Stimulated activated CD4-positive, alpha-beta T cell treated with anti-CD3 and anti-CD28 coated beads, Interleukin-1b, Interleukin-23, amount 100 ng/mL, for 4 hours (primary cell): ENCODE measurements at regions not wholly inside any gene's neighbourhood (a gene's known extent, or its start where the extent isn't known, plus 50 kb on each side); places are given as distances from the start of the nearest gene placed in this dataset.

ENCODE experiments used
- DNase-seq, 2 donors: peaks; one replicate each; pipeline ENCODE4 v3.0.0-alpha.2; 2020; ENCODE audit warnings: low read depth in 2 of 2

DNA sequence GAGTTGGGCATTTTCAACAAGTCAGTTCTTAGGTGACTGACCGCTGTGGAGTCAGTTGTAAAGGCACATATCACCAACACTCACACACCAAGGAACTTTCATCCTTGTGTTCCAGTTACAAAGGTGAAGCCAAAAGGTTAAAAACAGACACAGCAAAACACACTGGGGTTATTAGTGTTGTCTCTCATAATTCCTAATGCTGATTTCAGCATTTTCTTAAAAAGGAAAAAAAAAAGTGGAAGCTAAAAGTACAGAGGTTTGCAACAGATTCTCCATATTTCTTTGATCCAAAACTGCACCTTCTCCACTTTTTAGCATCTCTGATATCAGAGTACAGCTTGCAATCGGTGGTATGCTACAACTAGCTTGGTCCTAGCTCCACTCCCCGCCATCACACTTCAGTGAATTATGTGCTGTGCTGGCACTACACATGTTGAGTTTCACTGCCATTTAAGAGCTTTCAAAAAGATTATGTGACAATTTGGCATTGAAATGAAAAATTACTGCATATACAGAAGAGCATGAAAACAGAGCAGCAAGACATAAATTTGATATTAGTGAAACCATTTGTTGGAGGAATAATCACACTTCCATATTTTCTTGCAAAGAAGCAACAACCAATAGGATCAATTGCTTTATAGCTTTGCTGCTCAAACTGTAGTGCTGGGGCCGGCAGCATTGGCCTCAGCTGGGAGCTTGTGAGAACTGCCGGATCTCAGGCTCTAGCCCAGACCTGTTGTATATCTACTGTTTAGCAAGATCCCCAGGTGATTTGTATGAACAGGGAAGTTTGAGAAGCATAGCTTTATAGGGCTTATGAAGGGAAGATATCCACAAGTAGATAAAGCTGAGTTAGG lies 62.3 kb upstream of the DAPL1 start:
- DNase-seq = no peak

DNA sequence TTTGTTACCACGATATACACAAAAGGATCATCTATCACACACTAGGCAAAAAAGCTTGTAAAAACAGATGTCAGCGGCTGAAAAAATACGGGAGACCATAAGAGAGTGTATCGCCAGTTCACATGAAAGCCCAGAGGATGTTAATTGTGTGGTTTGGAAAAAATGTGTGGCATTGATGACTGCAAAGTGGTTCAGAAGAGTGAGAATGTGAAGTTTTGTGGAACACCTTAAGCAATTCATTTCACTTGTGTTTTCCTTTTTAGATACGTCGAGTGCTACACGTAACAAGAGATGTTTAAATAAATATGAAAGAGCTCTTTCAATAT lies 61.7 kb upstream of the DAPL1 start:
- DNase-seq = no peak

DNA sequence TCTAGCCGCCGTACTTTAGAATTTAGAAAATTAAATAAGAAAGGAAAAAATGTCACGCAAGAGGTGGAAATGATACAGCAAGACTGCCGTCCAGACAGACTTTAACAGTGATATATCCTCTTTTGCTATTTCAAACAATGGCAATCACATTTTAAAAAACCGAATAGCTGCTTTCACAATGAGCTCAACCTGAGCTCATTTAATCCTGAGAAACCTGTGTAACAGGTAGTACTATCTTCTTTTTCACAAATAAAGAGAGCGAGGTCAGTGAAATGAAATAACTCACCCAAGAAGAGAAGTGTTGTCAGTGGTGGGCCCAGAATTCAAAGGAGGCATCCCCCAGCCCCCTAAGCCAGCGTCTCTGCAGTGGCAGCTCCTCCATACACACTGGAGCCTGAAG lies 60.7 kb upstream of the DAPL1 start:
- DNase-seq = no peak

DNA sequence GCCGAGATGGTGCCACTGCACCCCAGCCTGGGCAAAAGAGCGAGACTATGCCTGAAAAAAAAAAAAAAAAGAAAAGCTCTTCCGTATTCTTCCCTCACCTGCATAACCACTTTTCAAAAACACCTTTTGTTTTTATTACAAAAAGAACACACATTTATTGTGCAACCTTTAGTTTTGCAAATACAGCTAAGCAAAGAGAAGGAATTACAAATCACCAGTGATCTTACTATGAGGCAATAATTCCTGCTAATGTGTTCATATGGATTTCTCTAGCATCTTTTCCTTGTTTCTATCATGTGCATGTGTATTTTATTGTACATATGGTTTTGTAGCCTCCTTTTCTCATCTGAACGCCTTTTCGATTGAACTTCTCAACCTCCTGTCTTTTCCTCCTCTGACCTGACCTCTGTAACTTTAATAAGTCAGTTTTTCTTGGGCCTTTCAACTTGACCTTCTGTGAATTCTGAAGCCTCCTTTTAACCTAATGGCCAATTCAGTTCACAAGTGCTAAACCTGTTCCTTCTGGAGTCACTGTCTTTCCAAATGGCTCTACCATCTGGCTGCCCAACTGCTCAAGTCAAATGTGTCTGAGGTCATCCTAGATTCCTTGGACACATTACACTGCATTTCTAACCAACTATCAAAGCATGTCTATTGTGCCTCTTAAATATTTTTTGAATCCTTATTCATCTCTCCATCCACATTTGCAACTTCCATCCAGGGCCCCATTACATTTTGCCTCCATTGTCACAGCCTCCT lies 59.1 kb upstream of the DAPL1 start:
- DNase-seq = no peak

DNA sequence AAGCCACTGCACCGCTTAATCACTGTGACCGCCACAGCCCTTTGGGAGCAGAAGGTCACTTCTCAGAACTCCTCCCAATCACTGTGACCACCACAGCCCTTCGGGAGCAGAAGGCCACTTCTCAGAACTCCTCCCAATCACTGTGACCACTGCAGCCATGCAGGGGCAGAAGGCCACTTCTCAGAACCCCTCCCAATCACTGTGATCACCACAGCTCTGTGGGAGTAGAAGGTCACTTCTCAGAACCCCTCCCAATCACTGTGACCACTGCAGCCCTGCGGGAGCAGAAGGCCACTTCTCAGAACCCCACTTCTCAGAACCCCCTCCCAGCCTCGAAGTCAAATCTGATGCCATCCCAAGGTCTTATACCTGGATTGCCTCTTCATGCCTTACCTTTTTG lies 56.8 kb upstream of the DAPL1 start:
- DNase-seq = no peak

DNA sequence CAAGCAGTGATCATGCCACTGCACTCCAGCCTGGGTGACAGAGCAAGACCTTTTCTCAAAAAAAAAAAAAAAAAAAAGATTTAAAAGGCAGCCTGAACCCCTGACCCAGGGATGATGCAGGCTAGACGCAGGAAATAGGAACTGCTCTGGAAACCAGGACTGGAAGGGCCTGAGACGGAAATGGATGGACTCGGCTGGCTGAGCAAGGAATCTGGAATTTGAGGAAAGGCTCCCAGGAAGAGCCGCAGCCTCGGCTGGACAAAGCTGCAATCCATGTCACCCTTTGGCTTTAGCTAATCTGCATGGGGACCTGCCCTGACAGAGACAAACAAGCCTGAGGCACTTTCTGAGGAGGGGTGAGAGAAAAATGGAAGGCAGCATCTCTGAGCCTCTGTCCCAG lies 55.0 kb upstream of the DAPL1 start:
- no peak for DNase-seq

DNA sequence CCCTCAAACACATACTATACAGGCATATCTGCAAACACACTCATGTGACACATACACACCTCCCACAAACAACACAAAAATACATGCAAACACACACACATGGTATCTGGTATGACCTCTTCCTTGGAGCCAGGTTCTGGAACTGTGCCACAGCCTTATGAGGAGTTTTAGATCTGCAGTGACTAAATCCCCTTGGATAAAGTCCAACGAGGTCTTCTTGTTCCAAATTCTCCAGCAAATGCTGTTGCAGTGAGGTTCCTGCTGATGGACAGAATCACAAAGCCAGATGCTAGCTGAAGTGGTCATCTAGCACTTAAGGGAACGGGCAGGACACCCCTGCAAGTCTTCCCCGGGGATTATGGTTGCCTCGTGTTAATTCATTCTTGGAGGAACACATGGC lies 54.5 kb upstream of the DAPL1 start:
- DNase-seq = no peak

DNA sequence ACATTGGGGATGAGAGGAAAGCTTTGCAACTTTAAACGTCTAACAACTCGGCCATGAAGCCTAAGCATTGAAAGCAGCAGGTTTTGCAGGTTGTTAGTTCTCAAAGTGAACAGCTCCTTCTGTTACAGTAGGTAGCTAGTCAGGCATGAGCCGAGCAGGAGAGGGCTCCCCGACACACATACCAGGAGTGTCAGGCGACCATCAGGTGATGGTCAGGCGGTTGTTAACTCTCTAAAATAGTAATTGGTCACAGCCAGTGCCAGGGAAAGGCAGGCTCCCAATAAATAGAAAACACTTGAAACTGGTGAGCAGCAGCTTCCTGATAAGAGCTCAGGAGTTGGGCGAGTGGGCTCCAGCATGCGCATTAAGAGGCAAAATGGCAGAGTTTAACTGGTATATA lies 53.5 kb upstream of the DAPL1 start:
- no peak for DNase-seq

DNA sequence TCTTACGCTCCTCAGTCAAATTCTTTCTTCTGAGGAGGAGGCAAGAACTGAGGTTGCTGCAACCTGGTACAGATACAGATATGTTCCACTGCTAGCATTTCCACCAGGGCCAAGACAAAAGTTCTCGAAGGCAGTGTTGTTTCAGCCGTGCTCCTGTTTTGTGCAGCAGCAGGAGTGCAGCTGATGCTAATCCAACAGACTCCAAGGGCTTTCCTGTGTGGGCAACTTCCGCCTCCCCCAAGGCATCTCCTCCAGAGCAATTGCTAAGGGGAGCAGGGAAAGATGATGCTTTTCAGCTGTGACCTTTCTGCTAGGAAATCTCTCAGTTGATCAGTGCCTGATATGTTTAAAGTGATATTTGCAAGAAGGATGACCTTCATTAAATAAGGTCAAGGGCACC lies 52.6 kb upstream of the DAPL1 start:
- DNase-seq = no peak

DNA sequence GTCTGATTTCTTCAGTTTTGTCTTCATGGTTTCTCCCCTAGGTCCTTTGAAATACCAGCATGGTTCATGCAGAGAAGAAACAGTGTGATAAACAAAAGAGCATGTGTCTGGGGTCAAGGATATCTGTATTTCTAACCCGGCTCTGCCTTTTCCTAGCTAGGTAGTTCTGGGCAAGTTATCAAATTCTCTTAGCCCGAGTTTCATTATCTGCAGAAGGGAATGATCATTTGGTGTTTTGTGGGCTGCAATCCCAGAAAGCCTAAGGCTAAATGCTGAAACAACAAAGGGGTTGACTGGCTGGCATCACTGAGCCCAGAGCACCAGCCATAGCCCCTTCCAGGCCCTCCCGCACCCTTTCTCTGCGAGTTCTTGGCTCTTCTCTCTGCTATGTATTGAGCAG lies 51.7 kb upstream of the DAPL1 start:
- no peak for DNase-seq

DNA sequence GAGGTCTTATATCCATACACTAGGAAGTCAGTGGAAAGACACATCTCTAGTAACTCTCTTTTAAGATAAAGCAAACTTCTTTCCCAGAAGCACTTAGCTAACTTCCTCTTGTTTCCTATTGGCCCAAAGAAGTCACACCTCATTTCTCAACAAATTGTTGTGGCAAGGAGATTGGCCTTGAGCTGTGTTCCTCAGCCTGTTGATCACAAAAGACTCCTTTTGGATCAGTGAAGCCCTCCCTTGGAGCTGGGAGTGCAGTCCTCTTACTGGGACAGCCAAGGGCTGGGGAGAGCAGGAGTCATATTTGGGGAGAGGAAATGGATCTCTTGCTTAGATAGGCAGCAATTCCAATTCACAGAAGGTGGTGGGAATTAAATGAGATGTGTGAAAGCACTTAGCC lies 51.2 kb upstream of the DAPL1 start:
- no peak for DNase-seq

DNA sequence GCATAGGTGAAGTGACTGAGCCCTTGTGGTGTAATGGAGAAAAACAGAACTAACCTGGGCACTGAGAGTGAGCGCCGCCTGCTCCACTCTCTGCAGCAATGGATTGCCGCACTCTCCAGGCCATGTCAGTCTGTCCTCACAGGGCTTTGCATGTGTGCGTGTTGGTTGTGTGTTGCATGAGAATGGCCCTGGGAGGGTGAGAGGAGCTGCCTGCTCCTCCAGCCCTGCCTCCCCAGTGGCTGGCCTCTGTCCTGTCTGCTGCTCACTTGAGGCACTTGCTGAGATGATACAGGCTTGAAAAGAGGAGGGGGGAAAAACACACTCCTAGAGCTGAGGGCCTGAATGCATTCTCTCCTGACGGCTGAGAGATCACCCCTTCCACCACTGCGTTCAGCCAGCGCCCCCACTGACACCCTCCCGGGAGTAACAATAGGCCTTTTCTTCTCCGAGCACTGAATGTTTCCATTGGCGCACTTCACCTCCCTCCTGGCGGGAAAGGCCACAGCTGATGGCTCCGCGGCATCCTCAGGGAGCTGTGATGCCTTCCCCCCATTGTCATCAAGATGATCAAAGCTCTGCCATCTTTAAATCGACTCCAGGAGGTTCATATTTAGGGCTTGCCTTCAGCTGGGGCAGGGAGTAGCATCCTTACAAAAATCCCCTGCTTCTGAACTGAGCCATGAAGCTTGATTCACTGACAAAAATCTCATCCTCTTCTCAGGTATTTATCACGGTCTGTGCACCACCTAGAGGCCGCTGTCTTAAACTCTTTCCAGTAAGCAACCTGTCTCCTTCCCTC lies 49.9 kb upstream of the DAPL1 start:
- peak in 1 of 2 donors; percentile 15 for DNase-seq
